HG02623 (cell line): ENCODE measurements at regions not wholly inside any gene's neighbourhood (a gene's known extent, or its start where the extent isn't known, plus 50 kb on each side); places are given as distances from the start of the nearest gene placed in this dataset.

Experiments used
- ATAC-seq: cut with Tn5 transposase; IDR thresholded peaks from one replicate; pipeline ENCODE4 v1.9.1; 2021; ENCODE audit warnings: moderate library complexity; ENCODE audit not compliant: unreplicated experiment

GRCh38 chr13:102940143-102940542, 94.3 kb downstream of the ERCC5 start:
- no peak for ATAC-seq

DNA sequence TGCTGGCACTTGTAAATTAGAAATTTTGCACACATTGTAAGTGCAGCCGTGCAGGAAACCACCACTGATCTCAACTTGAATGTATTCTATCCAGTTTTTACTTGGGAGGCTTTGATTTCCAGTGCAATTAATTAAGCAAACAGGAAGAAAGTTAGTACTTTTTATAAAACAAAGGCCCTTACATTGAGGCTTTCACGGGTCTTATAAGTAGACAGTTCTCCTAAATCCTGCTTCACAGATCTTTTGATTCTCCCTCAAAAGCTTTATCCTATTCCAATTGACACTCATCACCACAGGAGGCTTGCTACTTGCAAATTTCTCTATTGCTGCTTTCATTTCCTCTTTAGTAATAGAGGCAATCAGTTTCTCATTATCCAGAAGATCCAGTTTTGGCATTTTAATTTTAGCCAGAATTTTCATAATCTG, 90.1 kb downstream of the ERCC5 start:
- ATAC-seq = peak; percentile 49

GRCh38 chr13:102933523-102933922, 87.7 kb downstream of the ERCC5 start:
- no peak for ATAC-seq

GRCh38 chr13:102933122-102933521, 87.3 kb downstream of the ERCC5 start:
- no peak for ATAC-seq

- ATAC-seq = no peak
Observed at GRCh38 chr13:102932331-102932730, 86.5 kb downstream of the ERCC5 start.

- no peak for ATAC-seq
Observed at GRCh38 chr13:102930566-102930965, 84.7 kb downstream of the ERCC5 start.

DNA sequence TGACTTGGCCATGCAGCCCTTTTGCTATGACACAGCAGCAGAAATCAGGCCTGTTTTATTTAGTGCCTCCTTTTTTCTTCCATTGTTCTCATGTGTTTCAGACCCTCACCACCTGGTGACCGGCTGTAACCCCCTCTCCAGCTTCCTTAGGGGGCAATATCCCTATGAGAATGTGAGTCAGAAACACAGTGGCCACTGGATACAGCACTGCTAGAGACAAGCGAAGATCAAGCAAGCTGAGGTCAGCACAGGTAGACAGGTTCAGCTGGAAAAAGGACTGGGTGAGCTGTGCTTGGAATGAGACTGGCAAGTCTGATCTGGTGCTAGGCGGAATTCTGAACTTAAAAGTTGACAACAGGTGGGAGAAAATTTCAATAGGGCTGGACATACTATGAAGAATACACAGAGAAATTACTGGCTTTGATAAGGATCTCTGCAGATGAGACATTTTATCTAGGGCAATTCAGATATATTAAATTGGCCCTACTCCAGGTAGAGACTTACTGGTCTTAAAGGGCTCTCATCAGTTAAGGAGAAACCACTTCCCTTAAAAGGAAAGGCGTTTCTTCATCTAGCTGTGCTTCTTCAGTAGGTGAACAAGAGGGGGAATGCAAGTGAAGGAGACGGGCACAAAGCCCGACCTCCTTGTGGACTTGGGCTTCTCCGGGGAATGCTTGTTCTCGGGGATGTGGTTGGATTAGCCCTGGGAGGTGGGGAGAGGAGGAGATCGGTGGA, 83.3 kb downstream of the ERCC5 start:
- no peak for ATAC-seq
